ENCODE measurements at regions not wholly inside any gene's neighbourhood (a gene's known extent, or its start where the extent isn't known, plus 50 kb on each side); places are given as distances from the start of the nearest gene placed in this dataset.

GRCh38 chr13:106176117-106176516 lies 359.3 kb downstream of the EFNB2 start:
- H3K9me3 ChIP-seq, result peaks cover 0 to 10% (median 0%) of the 10 kb centered on the region in 4 donors
- H3K4me1 ChIP-seq, result peaks cover 0 to 11% (median 6%) of the 10 kb centered on the region in 4 donors
- TF ChIP-seq EP300 (IDR thresholded peaks at IDR 0.05) (no peak), CTCF (IDR thresholded peaks at IDR 0.05) (no peak), POLR2A (IDR thresholded peaks at IDR 0.05; ENCODE audit: low read depth) (no peak), POLR2AphosphoS5 (IDR thresholded peaks at IDR 0.05) (no peak)
- WGBS, result 45% methylated on average over 4 of the region's 4 CpGs
- H3K4me3 ChIP-seq, result no peak overlapping the region
- intact Hi-C loops (cut with DNase I), result no loop called here
- no peaks in the 10 kb centered on the region for H3K36me3 ChIP-seq
- H3K27ac ChIP-seq (replicated peaks in 1 of 4), result no peak overlapping the region
- no peak for DNase-seq (ENCODE audit: extremely low spot score)
- no peaks in the 10 kb centered on the region for H3K27me3 ChIP-seq

GRCh38 chr13:106173891-106174610 lies 361.4 kb downstream of the EFNB2 start:
- Histone ChIP-seq H3K9me3 (no peaks in the 10 kb centered on the region), H3K4me1 (peaks cover 0 to 11% (median 6%) of the 10 kb centered on the region in 4 donors), H3K36me3 (no peaks in the 10 kb centered on the region), H3K27ac (replicated peaks in 1 of 4) (no peak overlapping the region), H3K4me3 (no peak overlapping the region), H3K27me3 (no peaks in the 10 kb centered on the region)
- TF ChIP-seq POLR2A (IDR thresholded peaks at IDR 0.05; ENCODE audit: low read depth) (no peak), CTCF (IDR thresholded peaks at IDR 0.05) (no peak), EP300 (IDR thresholded peaks at IDR 0.05) (no peak), POLR2AphosphoS5 (IDR thresholded peaks at IDR 0.05) (no peak)
- intact Hi-C loops (cut with DNase I), result no loop called here
- DNase-seq (ENCODE audit: extremely low spot score), result no peak
- WGBS, result 67% methylated on average over 7 of the region's 7 CpGs

- WGBS, result 89% methylated on average over 2 of the region's 2 CpGs
- no peaks in the 10 kb centered on the region for H3K27me3 ChIP-seq
- H3K4me3 ChIP-seq, result no peak overlapping the region
- no peak overlapping the region for H3K27ac ChIP-seq (replicated peaks in 1 of 4)
- TF ChIP-seq CTCF (IDR thresholded peaks at IDR 0.05), result no peak
- TF ChIP-seq POLR2AphosphoS5 (IDR thresholded peaks at IDR 0.05), result no peak
- no peak for TF ChIP-seq EP300 (IDR thresholded peaks at IDR 0.05)
- TF ChIP-seq POLR2A (IDR thresholded peaks at IDR 0.05; ENCODE audit: low read depth), result no peak
- H3K4me1 ChIP-seq, result peaks cover 0 to 11% (median 6%) of the 10 kb centered on the region in 4 donors
- no peaks in the 10 kb centered on the region for H3K9me3 ChIP-seq
- intact Hi-C loops (cut with DNase I), result no loop called here
- no peak for DNase-seq (ENCODE audit: extremely low spot score)
- no peaks in the 10 kb centered on the region for H3K36me3 ChIP-seq
Measured at GRCh38 chr13:106173346-106173745, 362.1 kb downstream of the EFNB2 start.

- TF ChIP-seq POLR2A (IDR thresholded peaks at IDR 0.05; ENCODE audit: low read depth) (no peak), EP300 (IDR thresholded peaks at IDR 0.05) (no peak), POLR2AphosphoS5 (IDR thresholded peaks at IDR 0.05) (no peak), CTCF (IDR thresholded peaks at IDR 0.05) (no peak)
- no peak overlapping the region for H3K4me3 ChIP-seq
- 56% methylated on average over 5 of the region's 5 CpGs for WGBS
- H3K9me3 ChIP-seq, result no peaks in the 10 kb centered on the region
- no peak for DNase-seq (ENCODE audit: extremely low spot score)
- H3K27me3 ChIP-seq, result no peaks in the 10 kb centered on the region
- H3K4me1 ChIP-seq, result peaks cover 0 to 11% (median 6%) of the 10 kb centered on the region in 4 donors
- intact Hi-C loops (cut with DNase I), result no loop called here
- H3K27ac ChIP-seq (replicated peaks in 1 of 4), result no peak overlapping the region
- no peaks in the 10 kb centered on the region for H3K36me3 ChIP-seq
Measured at GRCh38 chr13:106172176-106172905, 363.1 kb downstream of the EFNB2 start.

Measured in esophagus muscularis mucosa (tissue), 4 donors.